ENCODE measurements at regions not wholly inside any gene's neighbourhood (a gene's known extent, or its start where the extent isn't known, plus 50 kb on each side); places are given as distances from the start of the nearest gene placed in this dataset.
A peak's percentile ranks its signal among the peaks of the same experiment; 100 is the strongest.
"Not testable (repeated sequence)": the region's sequence is repeated elsewhere in the genome, so short reads cannot be mapped to it uniquely, and the experiment has no call there.

GRCh38 chr12:42873401-42873800 is 283.9 kb upstream of the PRICKLE1 start:
- no peak for DNase-seq (ENCODE audit: low read depth)

GRCh38 chr12:42871816-42872215 is 282.3 kb upstream of the PRICKLE1 start:
- no peak for DNase-seq (ENCODE audit: low read depth)

- peak; percentile 60 for DNase-seq (ENCODE audit: low read depth)
Observed at GRCh38 chr12:42868291-42868690, 278.7 kb upstream of the PRICKLE1 start.

- DNase-seq (ENCODE audit: low read depth) = no peak
Observed at GRCh38 chr12:42865282-42865681, 275.7 kb upstream of the PRICKLE1 start.

- no peak for DNase-seq (ENCODE audit: low read depth)
Observed at GRCh38 chr12:42862055-42862454, 272.5 kb upstream of the PRICKLE1 start.

GRCh38 chr12:42860331-42860730 is 270.8 kb upstream of the PRICKLE1 start:
- not testable (repeated sequence) for DNase-seq (ENCODE audit: low read depth)

- DNase-seq (ENCODE audit: low read depth) = no peak
Observed at GRCh38 chr12:42859612-42860011, 270.1 kb upstream of the PRICKLE1 start.

- DNase-seq (ENCODE audit: low read depth) = no peak
Observed at GRCh38 chr12:42857106-42857505, 267.6 kb upstream of the PRICKLE1 start.

- DNase-seq (ENCODE audit: low read depth) = no peak
Observed at GRCh38 chr12:42855362-42855950, 265.9 kb upstream of the PRICKLE1 start.

- DNase-seq (ENCODE audit: low read depth) = no peak
Observed at GRCh38 chr12:42854826-42855225, 265.3 kb upstream of the PRICKLE1 start.

GRCh38 chr12:42854208-42854607 is 264.7 kb upstream of the PRICKLE1 start:
- DNase-seq (ENCODE audit: low read depth) = no peak

- no peak for DNase-seq (ENCODE audit: low read depth)
Observed at GRCh38 chr12:42853370-42854140, 264.0 kb upstream of the PRICKLE1 start.

- DNase-seq (ENCODE audit: low read depth) = no peak
Observed at GRCh38 chr12:42846782-42847181, 257.2 kb upstream of the PRICKLE1 start.

GRCh38 chr12:42834062-42834461 is 244.5 kb upstream of the PRICKLE1 start:
- DNase-seq (ENCODE audit: low read depth) = no peak

- no peak for DNase-seq (ENCODE audit: low read depth)
Observed at GRCh38 chr12:42828836-42829235, 239.3 kb upstream of the PRICKLE1 start.

GRCh38 chr12:42824327-42824726 is 234.8 kb upstream of the PRICKLE1 start:
- DNase-seq (ENCODE audit: low read depth) = no peak

GRCh38 chr12:42823679-42824078 is 234.1 kb upstream of the PRICKLE1 start:
- no peak for DNase-seq (ENCODE audit: low read depth)

- peak; percentile 77 for DNase-seq (ENCODE audit: low read depth)
Observed at GRCh38 chr12:42819846-42820245, 230.3 kb upstream of the PRICKLE1 start.

- no peak for DNase-seq (ENCODE audit: low read depth)
Observed at GRCh38 chr12:42815068-42815467, 225.5 kb upstream of the PRICKLE1 start.

GRCh38 chr12:42812871-42813270 is 223.3 kb upstream of the PRICKLE1 start:
- DNase-seq (ENCODE audit: low read depth) = no peak

GRCh38 chr12:42812086-42812485 is 222.5 kb upstream of the PRICKLE1 start:
- DNase-seq (ENCODE audit: low read depth) = peak; percentile 34

- peak; percentile 52 for DNase-seq (ENCODE audit: low read depth)
Observed at GRCh38 chr12:42810006-42810405, 220.5 kb upstream of the PRICKLE1 start.

- peak; percentile 45 for DNase-seq (ENCODE audit: low read depth)
Observed at GRCh38 chr12:42809226-42809625, 219.7 kb upstream of the PRICKLE1 start.

Data from myocyte (in vitro differentiated cells).